T-helper 17 cell (primary cell): ENCODE measurements at regions not wholly inside any gene's neighbourhood (a gene's known extent, or its start where the extent isn't known, plus 50 kb on each side); places are given as distances from the start of the nearest gene placed in this dataset.

ENCODE experiments used
- ATAC-seq: fragments of 150-1000 bp; cut with Tn5 transposase; 2 replicates; pipeline ENCODE4 v1.10.0; 2021; ENCODE audit warnings: mild to moderate bottlenecking, moderate library complexity
- DNase-seq, 3 donors: peaks; one replicate each; pipeline versions ENCODE4 v3.0.0 to v3.0.0-alpha.2; 2020 to 2021
- H3K9me3 ChIP-seq: one replicate; pipeline ENCODE4 v1.7.0; 2013; ENCODE audit warnings: low read length, mild to moderate bottlenecking; ENCODE audit not compliant: control insufficient read depth, poor library complexity, severe bottlenecking
- H3K27ac Mint-ChIP-seq: one replicate; pipeline ENCODE4 v1.8.0; 2022; ENCODE audit warnings: mild to moderate bottlenecking, moderate library complexity, mixed read lengths
- H3K27me3 Mint-ChIP-seq: one replicate; pipeline ENCODE4 v1.8.0; 2022; ENCODE audit warnings: mixed read lengths
- H3K36me3 Mint-ChIP-seq: one replicate; pipeline ENCODE4 v1.8.0; 2022; ENCODE audit warnings: low read depth, mixed read lengths
- H3K4me1 Mint-ChIP-seq: one replicate; pipeline ENCODE4 v1.8.0; 2022; ENCODE audit warnings: mild to moderate bottlenecking, mixed read lengths
- H3K4me3 Mint-ChIP-seq: one replicate; pipeline ENCODE4 v1.8.0; 2022; ENCODE audit warnings: mild to moderate bottlenecking, moderate library complexity, mixed read lengths

DNA sequence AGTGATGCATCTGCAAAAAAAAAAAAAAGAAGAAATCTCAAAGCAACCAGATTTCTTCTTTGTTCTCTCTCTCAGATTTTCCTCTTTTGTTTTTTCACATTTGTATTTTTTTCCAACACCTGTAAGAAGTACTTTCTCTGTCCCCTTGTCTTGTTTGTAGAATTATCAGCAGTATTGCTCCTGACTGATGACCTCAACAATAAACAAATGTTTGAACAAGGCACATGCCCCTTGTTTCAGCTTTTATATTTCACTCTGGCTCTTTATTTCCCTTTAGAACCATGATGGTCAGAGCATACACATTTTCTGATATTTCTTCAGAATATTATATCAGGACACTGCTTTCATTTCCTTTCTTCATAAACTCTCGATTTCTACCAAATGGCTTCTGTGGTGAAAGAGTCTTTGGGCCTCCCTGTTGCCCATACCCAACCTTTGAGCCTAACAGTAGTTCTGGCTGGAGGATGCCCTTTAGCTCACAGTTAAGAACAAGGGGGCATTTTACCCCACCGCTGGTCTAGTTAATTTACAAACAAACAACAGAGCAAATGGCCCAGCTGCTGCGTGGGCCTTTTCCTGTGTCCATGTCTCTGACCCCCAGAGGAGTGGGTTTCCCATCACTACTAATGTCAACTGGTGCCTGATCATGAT is 142.5 kb upstream of the SMAD1 start:
- no peak overlapping the region for H3K4me3 Mint-ChIP-seq
- no peaks in the 10 kb centered on the region for H3K4me1 Mint-ChIP-seq
- ATAC-seq (no peak), DNase-seq (no peak)
- H3K27ac Mint-ChIP-seq, result no peak overlapping the region
- H3K27me3 Mint-ChIP-seq, result peaks cover 14% of the 10 kb centered on the region
- H3K9me3 ChIP-seq, result no peaks in the 10 kb centered on the region
- H3K36me3 Mint-ChIP-seq, result peaks cover 3% of the 10 kb centered on the region

DNA sequence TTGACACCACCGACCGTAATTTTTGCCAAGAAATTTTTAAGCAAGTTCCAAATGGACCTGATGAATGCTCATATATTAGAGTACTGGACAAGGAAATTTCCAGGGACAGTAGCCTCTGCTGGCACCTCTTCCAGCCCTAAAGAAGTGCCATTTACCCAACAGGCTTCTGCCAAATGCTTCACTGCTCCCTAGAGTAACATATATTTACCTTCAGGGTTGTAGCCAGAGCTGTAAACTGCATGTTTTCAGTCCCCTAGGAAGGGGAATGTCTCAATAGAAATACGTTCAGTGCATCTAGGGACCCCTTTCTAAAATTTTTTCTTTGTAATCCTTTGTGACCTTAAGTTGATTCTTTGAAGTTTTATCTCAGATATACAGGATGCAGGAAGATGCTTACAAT is 143.1 kb upstream of the SMAD1 start:
- Mint-ChIP-seq H3K27me3 (peaks cover 14% of the 10 kb centered on the region), H3K4me1 (no peaks in the 10 kb centered on the region), H3K27ac (no peak overlapping the region), H3K36me3 (peaks cover 3% of the 10 kb centered on the region), H3K4me3 (no peak overlapping the region)
- no peaks in the 10 kb centered on the region for H3K9me3 ChIP-seq
- DNase-seq (no peak), ATAC-seq (no peak)

DNA sequence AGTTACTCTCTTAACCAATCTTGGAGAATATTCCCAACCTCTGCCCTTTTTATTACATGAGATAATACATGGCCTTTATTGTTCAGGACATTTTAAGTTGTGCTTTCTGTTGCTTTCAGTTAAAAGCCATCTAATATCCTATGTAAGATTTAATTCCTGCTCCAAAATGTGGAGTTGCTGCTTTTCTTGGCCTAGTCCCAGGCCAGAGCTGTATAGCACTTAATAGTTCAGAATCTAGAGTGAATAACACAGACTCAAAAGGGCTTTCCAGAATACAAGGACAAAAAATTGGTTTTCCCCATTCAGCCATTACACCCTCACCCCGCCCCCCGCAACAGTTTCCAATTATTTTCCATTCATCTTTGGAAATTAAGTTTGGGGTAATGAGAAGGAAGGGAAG is 144.3 kb upstream of the SMAD1 start:
- no peak overlapping the region for H3K27ac Mint-ChIP-seq
- H3K27me3 Mint-ChIP-seq, result peaks cover 16% of the 10 kb centered on the region
- ATAC-seq (no peak), DNase-seq (no peak)
- H3K9me3 ChIP-seq, result no peaks in the 10 kb centered on the region
- H3K36me3 Mint-ChIP-seq, result peaks cover 3% of the 10 kb centered on the region
- H3K4me3 Mint-ChIP-seq, result no peak overlapping the region
- H3K4me1 Mint-ChIP-seq, result no peaks in the 10 kb centered on the region

DNA sequence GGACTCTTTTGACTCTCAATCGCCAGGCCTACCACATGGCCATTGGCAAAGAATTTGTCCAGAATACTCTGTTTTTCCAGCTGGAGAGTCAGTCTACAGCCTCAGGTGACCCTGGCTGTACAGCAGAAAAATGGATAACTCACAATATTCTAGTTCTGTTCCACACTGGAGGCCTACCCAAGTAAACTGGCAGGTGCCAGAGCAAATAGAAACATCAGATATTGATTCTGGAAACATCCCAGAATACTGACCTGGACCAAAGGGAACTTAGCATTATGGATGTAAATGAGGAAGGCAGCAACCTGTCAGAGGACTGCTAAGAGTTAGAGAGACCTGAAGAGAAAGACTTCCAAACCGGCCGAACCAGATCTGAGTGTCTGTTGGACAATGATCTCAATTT is 147.9 kb upstream of the SMAD1 start:
- H3K4me1 Mint-ChIP-seq, result no peaks in the 10 kb centered on the region
- H3K27me3 Mint-ChIP-seq, result peaks cover 23% of the 10 kb centered on the region
- no peaks in the 10 kb centered on the region for H3K9me3 ChIP-seq
- no peaks in the 10 kb centered on the region for H3K36me3 Mint-ChIP-seq
- no peak overlapping the region for H3K4me3 Mint-ChIP-seq
- H3K27ac Mint-ChIP-seq, result no peak overlapping the region
- DNase-seq, result no peak
- ATAC-seq, result no peak

DNA sequence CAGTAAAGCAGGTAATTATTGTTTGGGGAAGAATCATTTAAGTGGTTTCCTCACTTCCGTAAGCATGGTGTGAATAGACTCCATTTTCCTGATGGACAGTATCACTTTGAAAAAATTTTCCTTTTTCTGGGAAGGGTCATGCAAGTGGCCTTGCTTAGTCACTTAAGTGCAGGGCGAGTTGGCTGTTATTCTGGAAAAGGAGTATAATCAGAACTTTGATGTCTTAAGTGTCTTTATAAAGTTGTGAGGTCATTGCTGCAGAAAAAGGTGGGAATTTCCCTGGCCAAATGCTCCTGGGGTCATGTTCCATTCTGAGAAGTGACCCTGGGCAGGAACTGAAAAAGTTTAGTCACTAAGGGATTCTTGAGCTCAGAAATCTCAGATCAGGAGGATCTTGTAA is 146.1 kb upstream of the OTUD4 start:
- DNase-seq (no peak), ATAC-seq (no peak)
- H3K4me3 Mint-ChIP-seq, result no peak overlapping the region
- peaks cover 25% of the 10 kb centered on the region for H3K27me3 Mint-ChIP-seq
- H3K36me3 Mint-ChIP-seq, result no peaks in the 10 kb centered on the region
- H3K4me1 Mint-ChIP-seq, result peaks cover 3% of the 10 kb centered on the region
- no peak overlapping the region for H3K27ac Mint-ChIP-seq
- H3K9me3 ChIP-seq, result peaks cover 2% of the 10 kb centered on the region

DNA sequence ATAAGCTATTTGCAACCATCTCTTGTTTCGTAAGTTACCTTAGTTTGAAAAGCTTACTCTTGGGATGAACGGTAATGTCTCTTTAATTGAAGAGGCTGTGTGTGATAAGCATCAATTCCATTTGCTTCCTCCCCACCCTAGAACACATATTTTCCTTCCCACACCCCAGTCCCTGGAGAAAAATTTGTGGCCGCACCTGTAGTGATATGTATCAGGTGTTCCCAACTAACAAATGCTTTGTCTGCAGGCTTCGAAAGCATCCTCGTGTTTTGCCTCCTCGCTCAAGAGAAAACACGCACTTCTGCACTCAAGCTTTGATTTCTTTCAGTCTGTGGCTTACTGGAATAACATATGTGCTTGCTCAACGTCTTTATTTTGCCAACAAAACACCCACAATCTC is 143.8 kb upstream of the OTUD4 start:
- no peaks in the 10 kb centered on the region for H3K36me3 Mint-ChIP-seq
- no peak overlapping the region for H3K27ac Mint-ChIP-seq
- DNase-seq (no peak), ATAC-seq (no peak)
- no peak overlapping the region for H3K4me3 Mint-ChIP-seq
- peaks cover 3% of the 10 kb centered on the region for H3K4me1 Mint-ChIP-seq
- peaks cover 2% of the 10 kb centered on the region for H3K9me3 ChIP-seq
- H3K27me3 Mint-ChIP-seq, result peaks cover 22% of the 10 kb centered on the region

DNA sequence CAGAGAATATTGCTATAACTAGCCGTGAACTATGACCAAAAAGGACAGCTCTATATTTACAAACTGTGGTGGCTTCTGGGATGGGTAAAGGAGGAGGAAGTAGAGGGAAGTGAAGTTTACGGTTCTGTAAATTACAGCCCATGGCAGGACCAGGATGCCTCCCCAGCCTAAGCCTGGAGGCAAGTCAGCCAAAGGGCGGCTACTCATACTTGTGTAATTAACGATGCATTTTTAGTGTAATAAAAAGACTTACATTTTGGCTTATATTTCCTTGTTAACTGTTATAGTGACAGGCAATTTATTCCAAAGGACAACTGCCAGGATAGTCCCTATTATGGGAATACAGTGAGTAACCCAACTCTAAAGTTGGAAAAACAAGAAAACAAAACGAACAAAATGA is 139.9 kb upstream of the OTUD4 start:
- Mint-ChIP-seq H3K4me3 (no peak overlapping the region), H3K36me3 (no peaks in the 10 kb centered on the region), H3K27me3 (peaks cover 18% of the 10 kb centered on the region), H3K27ac (no peak overlapping the region), H3K4me1 (no peaks in the 10 kb centered on the region)
- ATAC-seq (no peak), DNase-seq (no peak)
- H3K9me3 ChIP-seq, result peaks cover 2% of the 10 kb centered on the region

DNA sequence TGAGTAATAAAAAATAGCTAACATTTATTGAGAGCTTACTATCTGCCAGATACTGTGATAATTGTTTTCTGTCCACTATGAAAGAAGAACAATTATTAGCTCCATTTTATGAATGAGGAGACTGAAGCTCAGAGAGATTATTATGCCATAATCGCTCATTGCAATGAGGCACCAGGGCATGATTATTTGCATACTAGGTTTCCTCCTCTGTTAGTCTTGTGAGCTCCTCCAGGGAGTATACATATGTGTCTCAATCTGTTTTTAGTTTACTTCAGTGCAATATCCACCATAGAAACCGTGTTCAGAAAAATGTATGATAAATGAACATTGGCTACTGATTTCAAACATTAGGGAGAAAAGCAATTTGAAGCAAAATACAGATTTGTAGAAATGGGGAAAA is 139.4 kb upstream of the OTUD4 start:
- peaks cover 18% of the 10 kb centered on the region for H3K27me3 Mint-ChIP-seq
- H3K4me3 Mint-ChIP-seq, result no peak overlapping the region
- DNase-seq (no peak), ATAC-seq (no peak)
- H3K9me3 ChIP-seq, result peaks cover 2% of the 10 kb centered on the region
- no peaks in the 10 kb centered on the region for H3K36me3 Mint-ChIP-seq
- H3K27ac Mint-ChIP-seq, result no peak overlapping the region
- H3K4me1 Mint-ChIP-seq, result no peaks in the 10 kb centered on the region

DNA sequence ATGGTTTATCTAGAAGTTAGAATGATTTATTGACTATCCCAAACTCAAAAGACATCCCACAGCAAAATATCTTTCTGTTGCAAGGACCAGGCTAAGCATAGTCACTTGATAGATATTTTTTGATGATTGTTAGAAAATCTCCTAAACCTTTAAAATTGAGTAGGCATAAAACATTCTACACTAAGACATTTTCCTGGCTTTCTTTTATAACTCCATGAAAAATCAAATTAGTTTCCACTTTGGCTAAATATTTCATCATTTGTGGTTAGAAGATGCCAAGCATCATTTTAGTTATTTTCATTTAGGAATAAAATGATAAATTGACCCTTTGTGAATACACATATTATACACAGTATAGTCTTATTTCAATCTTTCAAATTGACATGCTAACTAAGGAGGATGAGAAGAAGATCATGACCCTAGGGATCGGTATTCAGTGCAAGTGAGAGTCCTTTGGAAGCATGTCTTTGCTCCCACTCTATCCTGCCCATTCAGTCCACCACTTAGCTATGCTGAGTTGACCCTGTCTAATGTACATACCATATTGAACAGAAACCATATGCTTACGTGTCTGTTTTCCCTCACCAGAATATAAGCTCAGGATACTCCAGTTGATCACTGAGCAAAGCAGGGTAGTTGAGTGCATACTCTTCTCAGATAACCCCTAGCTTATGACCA is 136.6 kb upstream of the OTUD4 start:
- H3K27me3 Mint-ChIP-seq, result peaks cover 20% of the 10 kb centered on the region
- no peaks in the 10 kb centered on the region for H3K9me3 ChIP-seq
- H3K4me1 Mint-ChIP-seq, result no peaks in the 10 kb centered on the region
- ATAC-seq (no peak), DNase-seq (no peak)
- no peaks in the 10 kb centered on the region for H3K36me3 Mint-ChIP-seq
- no peak overlapping the region for H3K4me3 Mint-ChIP-seq
- no peak overlapping the region for H3K27ac Mint-ChIP-seq

DNA sequence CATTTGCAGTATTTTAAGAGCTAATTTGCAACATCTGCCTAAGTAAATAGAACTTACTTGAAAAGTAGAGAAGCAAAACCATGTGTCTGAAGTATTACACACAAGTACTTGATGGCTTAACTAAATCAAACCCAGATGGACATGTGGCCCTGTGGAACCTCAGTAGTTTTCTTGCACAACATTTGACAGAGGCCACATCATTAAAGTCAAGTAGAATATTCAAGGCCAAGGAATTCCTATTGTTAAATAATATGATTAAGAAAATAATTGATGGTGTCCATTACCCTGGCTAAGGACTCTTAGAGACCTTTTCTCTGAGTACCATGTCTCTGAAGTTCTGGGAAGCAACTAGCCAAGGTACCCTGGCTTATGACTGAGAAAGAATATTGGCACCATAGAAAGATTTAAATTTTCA is 135.4 kb upstream of the OTUD4 start:
- peaks cover under 1% of the 10 kb centered on the region for H3K4me1 Mint-ChIP-seq
- H3K36me3 Mint-ChIP-seq, result no peaks in the 10 kb centered on the region
- H3K9me3 ChIP-seq, result no peaks in the 10 kb centered on the region
- no peak for ATAC-seq
- no peak for DNase-seq
- no peak overlapping the region for H3K4me3 Mint-ChIP-seq
- H3K27me3 Mint-ChIP-seq, result peaks cover 20% of the 10 kb centered on the region
- no peak overlapping the region for H3K27ac Mint-ChIP-seq

DNA sequence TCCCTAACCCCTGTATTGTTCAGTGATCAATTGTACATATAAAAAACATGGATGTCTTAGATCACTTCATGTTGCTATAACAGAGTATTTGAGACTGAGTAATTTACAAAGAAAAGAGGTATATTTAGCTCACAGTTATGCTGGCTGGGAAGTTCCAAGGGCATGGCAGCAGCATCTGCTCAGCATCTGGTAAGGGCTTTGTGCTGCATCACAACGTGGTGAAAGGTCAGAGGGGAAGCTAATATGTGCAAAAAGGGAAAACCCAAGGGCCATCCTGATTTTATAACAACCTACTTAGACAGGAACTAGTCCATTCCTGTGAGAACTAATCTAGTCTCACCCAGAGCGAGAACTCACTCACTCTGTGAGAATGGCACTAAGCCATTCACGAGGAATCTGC is 128.2 kb upstream of the OTUD4 start:
- DNase-seq (no peak), ATAC-seq (no peak)
- Mint-ChIP-seq H3K27me3 (peaks cover 2% of the 10 kb centered on the region), H3K4me1 (peaks cover 16% of the 10 kb centered on the region), H3K36me3 (no peaks in the 10 kb centered on the region), H3K4me3 (no peak overlapping the region), H3K27ac (no peak overlapping the region)
- H3K9me3 ChIP-seq, result no peaks in the 10 kb centered on the region

DNA sequence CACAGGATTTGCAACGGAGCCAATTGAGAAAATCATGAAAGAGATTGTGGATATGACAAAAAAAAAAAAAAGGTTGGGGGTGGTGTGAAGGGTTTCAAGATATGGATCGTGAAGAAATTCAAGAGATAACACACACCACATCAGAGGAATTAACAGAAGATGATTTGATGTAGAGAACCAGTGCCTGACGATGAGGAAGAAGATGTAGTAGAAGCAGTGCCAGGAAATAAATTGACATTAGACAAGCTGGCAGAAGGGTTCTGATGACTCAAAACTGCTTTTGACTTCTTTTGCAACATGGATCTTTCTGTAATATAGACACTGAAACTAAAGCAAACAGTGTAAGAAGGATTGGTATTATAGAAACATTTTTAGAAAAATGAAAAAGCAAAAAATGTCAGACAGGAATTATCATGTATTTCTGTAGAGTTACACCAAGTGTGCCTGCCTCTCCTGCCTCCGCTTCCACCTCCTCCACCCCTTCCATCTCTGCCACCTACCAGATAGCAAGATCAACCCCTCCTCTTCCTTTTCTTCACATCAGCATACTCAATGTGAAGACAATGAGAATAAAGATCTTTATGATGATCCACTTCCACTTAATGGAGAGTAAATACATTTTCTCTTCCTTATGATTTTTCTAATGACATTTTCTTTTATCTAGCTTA is 127.5 kb upstream of the OTUD4 start:
- DNase-seq (no peak), ATAC-seq (no peak)
- Mint-ChIP-seq H3K4me1 (peaks cover 16% of the 10 kb centered on the region), H3K36me3 (no peaks in the 10 kb centered on the region), H3K27ac (no peak overlapping the region), H3K27me3 (no peaks in the 10 kb centered on the region), H3K4me3 (no peak overlapping the region)
- no peaks in the 10 kb centered on the region for H3K9me3 ChIP-seq

DNA sequence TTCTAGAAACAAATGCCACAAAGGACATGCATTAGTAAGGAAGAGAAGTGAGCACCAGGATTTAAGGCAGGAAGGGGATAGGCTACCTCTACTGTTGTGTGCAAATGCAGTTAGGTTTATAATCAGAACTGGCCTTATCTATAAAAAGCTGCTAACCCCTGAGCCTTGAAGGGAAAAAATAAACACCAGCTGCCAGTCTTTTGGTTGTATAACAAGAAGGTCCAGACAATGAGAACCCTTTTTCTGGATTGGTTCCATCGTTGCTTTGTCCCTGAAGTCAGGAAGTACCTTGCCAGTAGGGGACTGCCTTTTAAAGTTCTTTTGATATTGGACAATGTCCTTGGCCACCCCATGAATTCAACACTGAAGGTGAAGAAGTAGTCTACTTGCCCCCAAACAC is 126.7 kb upstream of the OTUD4 start:
- Mint-ChIP-seq H3K27me3 (no peaks in the 10 kb centered on the region), H3K4me3 (no peak overlapping the region), H3K27ac (no peak overlapping the region), H3K4me1 (peaks cover 16% of the 10 kb centered on the region), H3K36me3 (no peaks in the 10 kb centered on the region)
- DNase-seq, result no peak
- ATAC-seq, result no peak
- H3K9me3 ChIP-seq, result no peaks in the 10 kb centered on the region

DNA sequence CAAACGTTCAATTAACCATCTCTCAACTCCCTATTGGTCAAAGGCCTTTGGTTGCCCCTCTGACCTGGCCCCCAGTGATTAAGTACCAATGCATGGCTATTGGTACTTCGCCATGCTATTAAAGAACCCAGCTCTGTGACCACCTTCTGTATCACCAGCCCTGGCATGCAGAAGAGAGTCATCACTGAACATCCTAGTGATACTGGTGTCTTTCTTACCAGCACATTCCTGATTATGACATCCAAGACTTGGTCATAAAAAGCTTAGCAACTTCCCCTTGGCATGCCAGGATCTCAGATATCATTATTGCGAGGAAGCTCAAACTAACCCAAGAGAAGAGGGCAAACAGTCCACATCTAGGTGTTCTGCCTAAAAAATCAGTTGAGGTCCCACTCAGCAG is 122.3 kb upstream of the OTUD4 start:
- H3K27me3 Mint-ChIP-seq, result no peaks in the 10 kb centered on the region
- H3K4me3 Mint-ChIP-seq, result no peak overlapping the region
- H3K27ac Mint-ChIP-seq, result no peak overlapping the region
- DNase-seq, result no peak
- ATAC-seq, result no peak
- H3K9me3 ChIP-seq, result no peaks in the 10 kb centered on the region
- peaks cover 5% of the 10 kb centered on the region for H3K4me1 Mint-ChIP-seq
- H3K36me3 Mint-ChIP-seq, result peaks cover 3% of the 10 kb centered on the region
